Muscle layer of colon (tissue), 2 donors: ENCODE measurements at regions not wholly inside any gene's neighbourhood (a gene's known extent, or its start where the extent isn't known, plus 50 kb on each side); places are given as distances from the start of the nearest gene placed in this dataset.
"Not testable (repeated sequence)": the region's sequence is repeated elsewhere in the genome, so short reads cannot be mapped to it uniquely, and the experiment has no call there.

Experiments
- H3K27ac ChIP-seq: one replicate; pipeline ENCODE4 v1.7.0; 2013; ENCODE audit warnings: low read depth, mild to moderate bottlenecking, low read length, moderate library complexity
- H3K27me3 ChIP-seq, 2 donors: one replicate each; pipeline ENCODE4 v1.7.0; 2013; ENCODE audit warnings: low read length in 2 of 2, mild to moderate bottlenecking in 2 of 2; ENCODE audit not compliant: insufficient read depth in 2 of 2, control insufficient read depth in 1 of 2
- H3K36me3 ChIP-seq: one replicate; pipeline ENCODE4 v1.7.0; 2013; ENCODE audit warnings: mild to moderate bottlenecking, low read length; ENCODE audit not compliant: insufficient read depth
- H3K4me1 ChIP-seq: one replicate; pipeline ENCODE4 v1.7.0; 2013; ENCODE audit warnings: mild to moderate bottlenecking, low read length; ENCODE audit not compliant: insufficient read depth
- H3K4me3 ChIP-seq, 2 donors: one replicate each; pipeline ENCODE4 v1.7.0; 2013; ENCODE audit warnings: low read length in 2 of 2, low read depth in 1 of 2, mild to moderate bottlenecking in 1 of 2, moderate library complexity in 1 of 2
- H3K9ac ChIP-seq: one replicate; pipeline ENCODE4 v1.7.0; 2013; ENCODE audit warnings: low read length
- H3K9me3 ChIP-seq: one replicate; pipeline ENCODE4 v1.7.0; 2013; ENCODE audit warnings: mild to moderate bottlenecking, low read length
- donor health status: abdominal sarcoma.
- donor health status: Adenocarcinoma of cecum.

- no peaks in the 10 kb centered on the region for H3K9me3 ChIP-seq
- H3K4me3 ChIP-seq: no peak overlapping the region
- no peak overlapping the region for H3K27ac ChIP-seq
- H3K9ac ChIP-seq: no peak overlapping the region
- H3K4me1 ChIP-seq: peaks cover 6% of the 10 kb centered on the region
- no peaks in the 10 kb centered on the region for H3K36me3 ChIP-seq
- H3K27me3 ChIP-seq: no peaks in the 10 kb centered on the region
Observed at GRCh38 chr4:128758314-128758922, 51.1 kb upstream of the JADE1 start.

GRCh38 chr4:128757712-128758111, 51.8 kb upstream of the JADE1 start:
- Histone ChIP-seq H3K9ac (no peak overlapping the region), H3K27ac (no peak overlapping the region), H3K36me3 (no peaks in the 10 kb centered on the region), H3K9me3 (no peaks in the 10 kb centered on the region), H3K27me3 (no peaks in the 10 kb centered on the region), H3K4me3 (no peak overlapping the region), H3K4me1 (peaks cover 6% of the 10 kb centered on the region)

GRCh38 chr4:128751354-128751753, 58.1 kb upstream of the JADE1 start:
- Histone ChIP-seq H3K9me3 (no peaks in the 10 kb centered on the region), H3K27me3 (no peaks in the 10 kb centered on the region), H3K4me1 (no peaks in the 10 kb centered on the region), H3K4me3 (no peak overlapping the region), H3K9ac (no peak overlapping the region), H3K36me3 (no peaks in the 10 kb centered on the region), H3K27ac (no peak overlapping the region)

DNA sequence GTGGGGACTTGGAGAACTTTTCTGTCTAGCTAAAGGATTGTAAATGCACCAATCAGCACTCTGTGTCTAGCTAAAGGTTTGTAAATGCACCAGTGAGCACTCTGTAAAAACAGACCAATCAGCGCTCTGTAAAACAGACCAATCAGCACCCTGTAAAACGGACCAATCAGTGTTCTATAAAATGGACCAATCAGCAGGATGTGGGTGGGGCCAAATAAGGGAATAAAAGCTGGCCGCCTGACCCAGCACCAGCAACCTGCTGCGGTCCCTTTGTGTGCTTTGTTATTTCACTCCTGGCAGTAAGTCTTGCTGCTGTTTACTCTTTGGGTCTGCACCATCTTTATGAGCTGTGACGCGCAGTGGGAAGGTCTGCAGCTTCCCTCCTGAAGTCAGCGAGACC, 67.8 kb upstream of the JADE1 start:
- H3K4me1 ChIP-seq, H3K4me3 ChIP-seq, H3K9ac ChIP-seq, H3K27me3 ChIP-seq, H3K9me3 ChIP-seq, H3K27ac ChIP-seq, H3K36me3 ChIP-seq: not testable (repeated sequence)

- Histone ChIP-seq H3K9ac (no peak overlapping the region), H3K4me3 (no peak overlapping the region), H3K36me3 (no peaks in the 10 kb centered on the region), H3K9me3 (no peaks in the 10 kb centered on the region), H3K4me1 (no peaks in the 10 kb centered on the region), H3K27ac (no peak overlapping the region), H3K27me3 (no peaks in the 10 kb centered on the region)
Observed at GRCh38 chr4:128737098-128737513, 72.4 kb upstream of the JADE1 start.

DNA sequence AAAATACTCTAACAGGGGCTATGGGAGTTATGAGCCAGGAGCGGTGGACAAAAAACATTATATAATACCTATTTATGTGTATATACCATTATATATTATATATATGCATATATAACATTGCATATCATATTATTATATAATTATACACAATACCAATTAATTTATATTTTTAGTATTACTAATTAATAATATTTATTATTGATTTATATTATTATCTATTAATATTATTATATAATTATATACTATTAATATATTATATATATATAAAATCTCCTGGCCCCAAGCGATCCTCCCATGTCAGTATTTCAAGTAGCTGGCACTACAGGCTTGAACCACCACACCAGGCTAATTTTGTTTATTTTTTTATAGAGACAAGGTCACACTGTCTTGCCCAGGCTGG, 73.8 kb upstream of the JADE1 start:
- no peak overlapping the region for H3K27ac ChIP-seq
- H3K36me3 ChIP-seq: no peaks in the 10 kb centered on the region
- H3K27me3 ChIP-seq: no peaks in the 10 kb centered on the region
- no peaks in the 10 kb centered on the region for H3K4me1 ChIP-seq
- no peak overlapping the region for H3K4me3 ChIP-seq
- H3K9ac ChIP-seq: no peak overlapping the region
- no peaks in the 10 kb centered on the region for H3K9me3 ChIP-seq

DNA sequence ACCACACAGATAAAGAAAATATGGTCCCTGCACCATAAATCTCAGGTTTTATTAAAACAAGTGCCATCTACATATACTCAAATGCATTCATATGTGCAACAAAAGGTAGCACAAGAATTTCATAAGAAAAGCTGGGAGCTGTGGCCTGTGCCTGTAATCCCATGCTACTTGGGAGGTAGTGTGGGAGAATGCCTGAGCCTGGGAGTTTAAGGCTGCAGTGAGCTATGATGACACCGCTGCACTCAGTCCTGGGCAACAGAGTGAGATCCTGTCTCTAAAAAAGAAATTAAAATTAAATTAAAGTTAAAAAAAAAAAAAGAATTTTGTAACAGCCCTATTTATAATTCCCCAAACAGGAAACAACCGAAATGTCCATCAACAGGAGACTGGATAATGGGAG, 81.3 kb upstream of the JADE1 start:
- Histone ChIP-seq H3K9me3 (no peaks in the 10 kb centered on the region), H3K4me3 (no peak overlapping the region), H3K27ac (no peak overlapping the region), H3K4me1 (no peaks in the 10 kb centered on the region), H3K9ac (no peak overlapping the region), H3K36me3 (no peaks in the 10 kb centered on the region), H3K27me3 (no peaks in the 10 kb centered on the region)

GRCh38 chr4:128727658-128728057, 81.8 kb upstream of the JADE1 start:
- Histone ChIP-seq H3K9ac (no peak overlapping the region), H3K4me3 (no peak overlapping the region), H3K27ac (no peak overlapping the region), H3K4me1 (no peaks in the 10 kb centered on the region), H3K9me3 (no peaks in the 10 kb centered on the region), H3K27me3 (no peaks in the 10 kb centered on the region), H3K36me3 (no peaks in the 10 kb centered on the region)

GRCh38 chr4:128725405-128726055, 84.0 kb upstream of the JADE1 start:
- no peaks in the 10 kb centered on the region for H3K9me3 ChIP-seq
- peaks cover 6% of the 10 kb centered on the region for H3K4me1 ChIP-seq
- H3K9ac ChIP-seq: no peak overlapping the region

DNA sequence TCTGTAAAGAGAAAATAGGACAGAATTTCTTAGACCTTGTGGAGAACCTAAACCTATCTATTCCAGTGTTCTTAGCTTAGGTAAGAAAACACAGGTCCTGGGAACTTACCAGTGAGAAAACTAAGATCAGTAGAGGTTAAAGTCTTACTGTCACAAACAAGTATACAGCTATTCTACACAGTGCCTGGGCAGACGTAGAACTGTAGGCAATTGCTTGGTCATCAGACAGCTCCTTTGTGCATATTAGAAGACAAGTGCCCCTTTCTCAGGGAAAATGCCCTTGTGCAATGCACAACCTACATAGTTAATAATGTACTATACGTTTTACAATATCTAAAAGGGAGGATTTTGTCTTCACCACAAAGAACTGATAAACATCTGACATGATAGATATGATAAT, 86.6 kb upstream of the JADE1 start:
- Histone ChIP-seq H3K27me3 (no peaks in the 10 kb centered on the region), H3K4me1 (peaks cover 14% of the 10 kb centered on the region), H3K27ac (no peak overlapping the region), H3K9ac (no peak overlapping the region), H3K36me3 (no peaks in the 10 kb centered on the region), H3K4me3 (no peak overlapping the region), H3K9me3 (no peaks in the 10 kb centered on the region)

More at GRCh38 chr4:128725405-128726055, 84.0 kb upstream of the JADE1 start:
- H3K27ac ChIP-seq: no peak overlapping the region
- no peaks in the 10 kb centered on the region for H3K27me3 ChIP-seq
- H3K4me3 ChIP-seq: no peak overlapping the region
- no peaks in the 10 kb centered on the region for H3K36me3 ChIP-seq

- Histone ChIP-seq H3K36me3 (no peaks in the 10 kb centered on the region), H3K4me3 (no peak overlapping the region), H3K9me3 (no peaks in the 10 kb centered on the region), H3K9ac (no peak overlapping the region), H3K27ac (no peak overlapping the region), H3K27me3 (no peaks in the 10 kb centered on the region), H3K4me1 (peaks cover 19% of the 10 kb centered on the region)
Observed at GRCh38 chr4:128721896-128722295, 87.6 kb upstream of the JADE1 start.

- no peak overlapping the region for H3K4me3 ChIP-seq
- H3K36me3 ChIP-seq: no peaks in the 10 kb centered on the region
- H3K9ac ChIP-seq: no peak overlapping the region
- peaks cover 31% of the 10 kb centered on the region for H3K4me1 ChIP-seq
- H3K9me3 ChIP-seq: no peaks in the 10 kb centered on the region
- no peaks in the 10 kb centered on the region for H3K27me3 ChIP-seq
- H3K27ac ChIP-seq: no peak overlapping the region
Observed at GRCh38 chr4:128720270-128720669, 89.2 kb upstream of the JADE1 start.
